Neuron (in vitro differentiated cells): ENCODE measurements at regions not wholly inside any gene's neighbourhood (a gene's known extent, or its start where the extent isn't known, plus 50 kb on each side); places are given as distances from the start of the nearest gene placed in this dataset.

Experiments
- H2AFZ ChIP-seq: one replicate; pipeline ENCODE4 v1.6.1; 2013; ENCODE audit warnings: low read depth, mild to moderate bottlenecking, inconsistent platforms, low read length, moderate library complexity
- H3K27me3 ChIP-seq: one replicate; pipeline ENCODE4 v1.6.1; 2013; ENCODE audit warnings: low read length; ENCODE audit not compliant: insufficient read depth
- H3K36me3 ChIP-seq: one replicate; pipeline ENCODE4 v1.6.1; 2013; ENCODE audit warnings: low read length; ENCODE audit not compliant: insufficient read depth
- H3K4me1 ChIP-seq: one replicate; pipeline ENCODE4 v1.6.1; 2013; ENCODE audit warnings: low read length; ENCODE audit not compliant: insufficient read depth
- H3K4me3 ChIP-seq: 2 replicates; pipeline ENCODE4 v1.5.1; 2013; ENCODE audit warnings: mild to moderate bottlenecking, low read length, moderate library complexity
- H3K9me3 ChIP-seq: one replicate; pipeline ENCODE4 v1.6.1; 2013; ENCODE audit warnings: low read length

DNA sequence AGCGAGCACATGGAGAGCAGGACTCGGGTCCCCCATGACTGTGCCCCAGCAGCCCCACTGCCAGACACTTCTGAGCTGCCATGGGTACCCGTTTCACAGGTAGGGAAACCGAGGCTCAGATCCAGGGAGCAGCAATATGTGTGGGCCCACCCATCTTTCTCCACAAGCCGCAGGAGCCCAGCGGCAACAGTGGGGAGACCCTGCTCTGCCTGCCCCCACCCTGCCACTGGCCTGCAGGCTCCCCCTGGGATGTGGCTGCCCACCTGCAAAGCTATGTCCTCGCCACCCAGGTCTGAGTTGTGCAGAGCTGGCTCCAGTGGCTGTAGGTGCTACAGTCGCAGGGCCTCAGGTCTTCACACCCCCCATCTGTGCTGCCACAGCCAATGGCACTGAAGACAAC lies 50.6 kb upstream of the C1QTNF9B start:
- no peaks in the 10 kb centered on the region for H3K4me1 ChIP-seq
- peaks cover 3% of the 10 kb centered on the region for H3K9me3 ChIP-seq
- H3K36me3 ChIP-seq = no peaks in the 10 kb centered on the region
- H3K27me3 ChIP-seq = no peaks in the 10 kb centered on the region
- no peak overlapping the region for H2AFZ ChIP-seq
- H3K4me3 ChIP-seq = no peak overlapping the region

DNA sequence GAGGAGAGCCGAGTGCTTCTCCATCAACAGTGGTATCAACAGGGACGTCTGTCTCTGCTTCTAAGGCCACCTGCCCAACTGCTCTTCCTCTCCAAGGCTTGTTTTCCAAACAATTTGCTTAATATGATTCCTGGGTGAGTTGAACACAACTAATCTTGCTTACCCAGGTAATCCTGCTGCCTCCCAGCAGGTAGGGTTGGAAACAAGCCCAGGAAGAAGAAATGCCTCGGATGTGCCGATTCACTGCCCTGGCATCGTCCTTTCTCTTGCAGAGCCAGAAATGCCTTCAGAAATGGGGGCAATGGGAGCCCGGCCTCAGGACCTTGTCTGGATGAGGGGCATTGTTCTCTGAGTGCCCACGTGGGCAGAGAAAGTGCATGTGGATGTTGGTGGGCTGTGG lies 51.9 kb upstream of the C1QTNF9B start:
- Histone ChIP-seq H3K4me1 (no peaks in the 10 kb centered on the region), H2AFZ (no peak overlapping the region), H3K36me3 (no peaks in the 10 kb centered on the region), H3K27me3 (no peaks in the 10 kb centered on the region), H3K9me3 (peaks cover 3% of the 10 kb centered on the region), H3K4me3 (no peak overlapping the region)

DNA sequence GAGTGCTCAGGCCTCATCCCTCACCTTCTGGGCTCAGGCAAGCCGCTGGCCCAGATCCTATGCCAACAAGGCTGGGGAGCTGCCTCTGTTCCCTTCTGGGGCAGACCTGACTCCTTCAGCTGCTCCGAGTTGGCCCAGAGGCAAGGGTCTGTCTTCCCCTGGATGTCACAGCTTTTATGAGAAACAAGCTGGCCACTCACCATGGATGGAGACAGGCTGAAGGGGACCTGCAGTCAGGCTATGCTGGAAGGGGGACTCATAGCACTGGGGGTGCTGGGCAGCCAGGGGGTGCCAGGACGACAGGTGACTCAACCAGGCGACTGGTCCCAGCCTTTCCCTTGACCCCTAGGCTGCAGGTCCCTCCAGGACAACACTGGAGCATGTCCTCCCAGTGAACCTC lies 52.4 kb upstream of the C1QTNF9B start:
- H2AFZ ChIP-seq = no peak overlapping the region
- H3K36me3 ChIP-seq = no peaks in the 10 kb centered on the region
- no peak overlapping the region for H3K4me3 ChIP-seq
- H3K4me1 ChIP-seq = no peaks in the 10 kb centered on the region
- H3K9me3 ChIP-seq = peaks cover 3% of the 10 kb centered on the region
- H3K27me3 ChIP-seq = no peaks in the 10 kb centered on the region

DNA sequence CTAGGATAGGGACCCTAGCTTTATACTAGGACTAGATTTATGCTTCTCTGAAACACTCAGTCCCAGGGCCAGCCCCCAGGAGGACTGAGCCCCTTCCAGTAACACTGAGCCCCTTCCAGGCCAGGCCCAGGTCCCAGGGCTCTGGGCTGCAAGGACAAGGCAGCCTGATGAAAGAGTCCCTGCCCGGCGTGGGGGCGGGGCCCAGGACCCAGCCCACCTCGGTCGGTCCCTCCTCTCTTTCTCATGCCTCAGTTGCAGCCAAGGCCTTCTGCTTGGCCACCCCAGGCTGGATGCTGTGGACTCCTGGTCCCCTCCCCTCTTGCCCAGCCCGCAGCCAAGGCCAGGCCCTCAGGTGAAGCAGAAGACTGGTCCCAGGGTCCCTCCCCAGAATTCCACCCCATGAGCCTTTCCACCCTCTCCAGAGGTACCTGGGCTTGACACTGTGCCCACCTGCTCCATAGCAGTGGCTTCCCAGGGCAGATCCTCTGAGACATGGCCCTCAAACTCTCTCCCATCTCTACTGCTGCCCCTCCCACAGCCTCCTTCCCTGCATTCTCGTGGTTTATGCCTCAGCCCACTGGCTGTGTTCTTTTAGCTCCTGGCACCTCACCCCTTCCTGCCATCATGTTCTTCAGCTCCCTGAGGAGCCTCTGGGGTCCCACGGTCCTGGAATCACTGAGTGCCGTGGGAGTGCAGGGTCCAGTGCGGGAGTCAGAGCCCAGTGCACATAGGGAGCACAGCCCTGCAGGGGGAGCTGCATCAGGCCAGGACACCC lies 53.6 kb upstream of the C1QTNF9B start:
- Histone ChIP-seq H3K27me3 (no peaks in the 10 kb centered on the region), H2AFZ (no peak overlapping the region), H3K4me3 (no peak overlapping the region), H3K36me3 (no peaks in the 10 kb centered on the region), H3K9me3 (peaks cover 3% of the 10 kb centered on the region), H3K4me1 (no peaks in the 10 kb centered on the region)

DNA sequence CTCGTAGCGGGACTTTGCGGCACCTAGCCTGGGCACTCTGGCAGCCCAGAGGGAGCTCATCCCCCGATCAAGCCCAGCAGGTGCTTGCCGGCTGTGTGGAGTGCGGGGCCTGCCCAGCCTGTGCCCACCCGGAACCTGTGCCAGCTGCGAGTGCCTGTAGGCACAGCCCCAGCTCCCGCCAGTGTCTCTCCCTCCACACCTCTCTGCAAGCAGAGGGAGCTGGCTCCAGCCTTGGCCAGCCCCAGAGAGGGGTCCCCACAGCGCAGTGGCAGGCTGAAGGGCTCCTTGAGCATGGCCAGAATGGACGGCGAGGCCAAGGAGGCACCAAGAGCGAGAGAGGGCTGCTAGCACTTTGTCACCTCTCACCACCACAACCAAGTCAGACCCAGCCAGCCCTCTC lies 55.5 kb upstream of the C1QTNF9B start:
- H3K27me3 ChIP-seq = peaks cover 2% of the 10 kb centered on the region
- H2AFZ ChIP-seq = no peak overlapping the region
- H3K9me3 ChIP-seq = peaks cover 3% of the 10 kb centered on the region
- H3K36me3 ChIP-seq = no peaks in the 10 kb centered on the region
- no peak overlapping the region for H3K4me3 ChIP-seq
- no peaks in the 10 kb centered on the region for H3K4me1 ChIP-seq

DNA sequence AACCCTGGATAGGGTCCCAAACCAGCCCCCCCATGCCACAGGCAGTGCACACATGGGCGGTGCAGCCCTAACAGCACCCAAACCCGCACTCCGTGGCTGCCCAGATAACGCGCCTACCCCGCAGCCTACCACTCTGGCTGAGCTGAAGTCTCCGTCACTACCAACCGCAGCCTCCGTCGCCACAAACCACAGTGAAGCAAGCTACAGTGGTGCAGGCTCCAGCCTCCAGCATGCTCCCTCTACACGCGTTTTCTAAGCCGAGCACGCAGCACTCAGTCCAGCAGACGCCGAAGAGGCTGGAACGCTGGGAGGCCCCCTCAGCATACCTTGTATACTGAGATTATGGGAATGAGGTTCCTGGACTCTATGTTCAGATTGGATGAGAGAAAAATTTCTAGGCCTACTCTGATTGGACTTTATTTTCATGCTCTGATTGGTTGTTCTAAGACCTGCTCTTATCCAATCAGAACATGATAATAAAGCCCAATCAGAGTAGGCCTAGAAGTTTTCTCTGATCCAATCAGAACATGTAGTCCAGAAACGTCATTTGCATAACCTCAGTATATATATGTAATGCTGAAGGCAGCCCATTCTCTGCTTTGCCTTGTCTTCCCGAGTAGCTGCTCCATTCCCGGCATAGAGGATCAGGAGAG lies 56.7 kb upstream of the C1QTNF9B start:
- Histone ChIP-seq H3K4me1 (no peaks in the 10 kb centered on the region), H3K36me3 (no peaks in the 10 kb centered on the region), H3K4me3 (no peak overlapping the region), H3K9me3 (peaks cover 3% of the 10 kb centered on the region), H3K27me3 (peaks cover 2% of the 10 kb centered on the region), H2AFZ (no peak overlapping the region)

DNA sequence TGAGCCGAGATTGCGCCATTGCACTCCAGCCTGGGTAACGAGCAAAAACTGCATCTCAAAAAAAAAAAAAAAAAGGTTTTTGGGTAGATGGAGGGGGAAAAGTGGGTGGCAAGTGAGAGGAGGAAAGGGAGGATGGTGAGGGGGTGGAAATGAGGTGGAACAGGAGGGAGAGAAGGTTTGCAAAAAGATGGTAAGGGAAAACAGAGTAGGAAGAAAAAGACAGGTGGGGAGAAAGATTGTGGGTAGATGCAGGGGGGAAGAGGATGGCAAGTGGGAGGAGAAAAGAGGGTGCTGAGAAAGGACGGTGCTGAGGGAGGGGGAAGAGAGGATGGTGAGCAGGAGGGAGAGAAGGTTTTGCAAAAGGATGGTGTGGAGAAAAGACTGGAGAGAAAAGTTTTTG lies 57.8 kb upstream of the C1QTNF9B start:
- Histone ChIP-seq H3K4me3 (no peak overlapping the region), H3K4me1 (no peaks in the 10 kb centered on the region), H2AFZ (no peak overlapping the region), H3K27me3 (peaks cover 2% of the 10 kb centered on the region), H3K36me3 (no peaks in the 10 kb centered on the region), H3K9me3 (peaks cover 3% of the 10 kb centered on the region)

DNA sequence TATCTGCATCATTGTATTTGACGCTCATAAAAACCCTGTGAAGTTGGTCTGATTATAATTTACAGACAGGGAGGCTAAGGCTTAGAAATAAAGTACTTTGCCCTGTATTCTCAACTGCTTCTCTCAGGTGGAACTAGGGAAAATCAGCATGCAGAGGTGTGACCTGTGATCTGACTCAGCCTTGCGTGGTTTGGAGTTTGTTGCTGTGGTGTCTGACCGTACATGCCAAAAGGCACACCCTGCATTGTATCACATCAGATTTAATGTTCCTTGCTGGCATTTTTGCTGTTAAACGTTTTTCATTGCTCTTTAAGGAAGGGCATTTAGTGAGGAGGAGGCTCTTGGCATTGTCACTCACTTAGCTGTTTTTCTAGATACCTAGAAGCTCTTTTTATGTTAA lies 58.8 kb upstream of the C1QTNF9B start:
- Histone ChIP-seq H3K4me1 (no peaks in the 10 kb centered on the region), H3K4me3 (no peak overlapping the region), H3K27me3 (peaks cover 2% of the 10 kb centered on the region), H2AFZ (no peak overlapping the region), H3K36me3 (no peaks in the 10 kb centered on the region), H3K9me3 (peaks cover 3% of the 10 kb centered on the region)

DNA sequence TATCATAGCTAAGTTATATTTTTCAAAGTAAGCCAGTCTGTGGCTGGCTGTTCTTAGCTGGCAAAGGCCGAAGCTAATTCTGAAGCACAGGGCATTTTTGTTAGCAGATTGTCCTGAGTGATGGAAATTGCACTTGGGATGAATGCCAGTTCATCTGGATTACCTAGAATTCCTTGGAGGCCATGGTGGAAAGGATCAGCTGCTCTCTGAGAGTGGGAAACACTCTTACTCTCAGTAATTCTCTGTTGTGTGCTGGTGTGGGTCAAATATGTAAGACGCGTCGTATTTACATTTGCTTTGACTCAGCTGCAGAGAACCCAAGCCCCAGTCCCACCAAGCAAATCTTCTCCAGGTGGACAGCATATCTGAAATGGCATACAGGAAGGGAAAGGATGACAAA lies 60.7 kb upstream of the C1QTNF9B start:
- Histone ChIP-seq H3K9me3 (no peaks in the 10 kb centered on the region), H3K4me1 (no peaks in the 10 kb centered on the region), H2AFZ (no peak overlapping the region), H3K27me3 (peaks cover 2% of the 10 kb centered on the region), H3K4me3 (no peak overlapping the region), H3K36me3 (no peaks in the 10 kb centered on the region)

DNA sequence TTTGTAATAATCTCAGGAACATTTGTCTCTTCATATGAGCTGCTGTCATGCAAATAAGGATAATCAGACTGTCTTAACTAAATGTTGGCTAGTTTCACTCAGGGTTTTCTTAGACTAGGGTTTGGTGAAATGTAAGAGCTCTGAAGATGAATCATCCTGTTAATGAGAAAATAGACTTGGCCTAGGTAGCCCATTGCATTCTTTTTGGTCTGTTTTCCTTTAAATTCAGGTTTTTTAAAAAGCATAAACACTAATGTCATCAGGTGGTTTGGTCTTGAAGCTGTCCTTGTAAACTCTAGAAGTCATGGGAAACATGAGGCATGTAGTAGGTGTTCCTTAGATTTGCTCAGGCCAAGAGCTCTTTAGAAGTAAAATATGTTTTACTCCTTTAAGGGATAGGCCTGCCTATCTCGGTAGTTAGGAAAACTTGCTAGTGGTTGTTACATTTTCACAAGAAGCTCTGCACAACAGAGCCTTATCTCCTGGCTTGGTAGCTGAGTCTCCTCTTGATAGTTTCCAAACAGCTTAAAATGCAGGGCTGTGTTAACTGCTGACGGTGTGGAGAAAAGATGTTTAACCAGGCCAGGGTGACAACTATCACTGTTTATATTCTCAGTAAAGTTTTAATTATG lies 62.0 kb upstream of the C1QTNF9B start:
- H3K36me3 ChIP-seq = no peaks in the 10 kb centered on the region
- peaks cover 10% of the 10 kb centered on the region for H3K4me1 ChIP-seq
- H3K9me3 ChIP-seq = no peaks in the 10 kb centered on the region
- no peak overlapping the region for H2AFZ ChIP-seq
- no peak overlapping the region for H3K4me3 ChIP-seq
- H3K27me3 ChIP-seq = peaks cover 2% of the 10 kb centered on the region

DNA sequence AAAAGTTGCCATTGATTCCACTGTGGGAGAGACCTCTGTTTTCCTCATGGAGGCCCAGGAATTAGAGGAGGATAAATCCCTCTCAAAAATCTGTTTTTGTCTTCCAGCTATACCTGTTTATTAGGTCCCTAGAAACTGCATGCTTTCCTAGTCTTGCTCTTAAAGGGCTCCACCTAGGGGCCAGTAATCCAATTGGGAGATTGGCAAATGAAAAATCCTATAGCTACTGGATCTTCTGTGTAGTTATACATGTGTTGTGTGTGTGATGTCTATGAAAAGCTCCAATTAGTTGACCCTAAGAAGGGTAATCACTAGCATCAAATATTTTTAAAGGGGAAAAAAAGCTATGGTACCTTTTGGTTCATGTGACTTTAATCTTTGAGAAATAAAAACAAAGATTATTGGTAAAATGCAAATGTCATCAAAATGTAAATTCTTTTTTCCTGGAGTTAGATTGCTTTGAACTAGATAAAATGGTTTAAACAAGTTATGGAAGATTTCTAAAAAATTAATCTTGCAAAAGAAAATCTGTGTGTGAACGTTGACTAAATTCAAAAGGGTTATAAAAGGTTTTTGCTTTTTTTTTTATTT lies 63.4 kb upstream of the C1QTNF9B start:
- Histone ChIP-seq H3K36me3 (no peaks in the 10 kb centered on the region), H3K4me1 (peaks cover 10% of the 10 kb centered on the region)

DNA sequence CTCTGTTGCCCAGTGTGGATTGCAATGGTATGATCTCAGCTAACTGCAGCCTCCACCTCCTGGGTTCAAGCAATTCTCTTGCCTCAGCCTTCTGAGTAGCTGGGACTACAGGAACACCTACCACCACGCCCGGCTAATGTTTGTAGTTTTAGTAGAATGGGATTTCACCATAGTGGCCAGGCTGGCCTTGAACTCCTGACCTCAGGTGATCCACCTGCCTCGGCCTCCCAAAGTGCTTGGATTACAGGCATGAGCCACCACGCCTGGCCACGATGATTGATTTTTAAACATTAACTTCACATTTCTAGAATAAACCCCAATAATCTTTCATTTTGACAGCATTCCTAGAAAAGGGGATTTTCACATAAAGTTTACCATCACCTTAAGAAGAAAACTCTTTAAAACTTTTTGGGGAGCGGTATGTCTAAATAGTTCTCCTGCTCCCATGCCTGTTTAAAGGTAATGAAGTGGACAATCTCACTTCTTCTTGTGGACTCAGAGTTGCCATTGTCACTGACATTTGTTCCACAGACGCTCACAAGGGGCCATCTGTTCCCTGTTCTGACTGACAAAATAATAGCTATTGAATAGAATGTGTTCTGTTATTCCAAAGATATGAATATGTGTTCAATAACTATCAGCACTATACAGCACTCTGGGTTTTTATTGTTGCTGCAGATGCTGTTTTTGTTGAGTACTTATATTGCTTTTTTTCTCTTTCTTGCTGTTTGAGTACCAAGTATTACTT lies 66.1 kb upstream of the C1QTNF9B start:
- Histone ChIP-seq H3K36me3 (no peaks in the 10 kb centered on the region), H3K27me3 (no peaks in the 10 kb centered on the region), H3K4me1 (peaks cover 16% of the 10 kb centered on the region), H3K4me3 (no peak overlapping the region), H3K9me3 (no peaks in the 10 kb centered on the region), H2AFZ (no peak overlapping the region)

More for the DNA sequence above, 63.4 kb upstream of the C1QTNF9B start:
- Histone ChIP-seq H3K27me3 (peaks cover 2% of the 10 kb centered on the region), H2AFZ (no peak overlapping the region), H3K9me3 (no peaks in the 10 kb centered on the region), H3K4me3 (no peak overlapping the region)

DNA sequence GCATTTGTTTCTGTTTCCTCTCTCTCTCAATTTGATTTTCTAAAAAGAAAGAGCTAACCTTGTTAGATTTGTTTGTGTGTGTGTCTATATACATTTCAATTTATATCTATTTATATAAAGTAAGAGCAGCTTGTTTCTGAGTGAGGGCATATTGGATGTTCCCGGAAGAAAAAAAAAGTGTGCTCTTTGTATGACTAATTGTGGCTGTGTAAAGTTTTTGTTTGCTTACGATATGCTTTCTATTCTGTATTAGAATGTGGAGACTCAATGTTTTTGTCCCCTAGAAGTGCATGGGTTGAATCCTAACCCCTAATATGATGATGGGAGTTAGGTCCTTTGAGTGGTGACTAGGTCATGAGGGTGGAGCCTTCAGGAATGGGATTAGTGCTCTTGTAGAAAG lies 66.6 kb upstream of the C1QTNF9B start:
- H3K4me3 ChIP-seq = no peak overlapping the region
- H2AFZ ChIP-seq = no peak overlapping the region
- no peaks in the 10 kb centered on the region for H3K36me3 ChIP-seq
- H3K9me3 ChIP-seq = no peaks in the 10 kb centered on the region
- peaks cover 16% of the 10 kb centered on the region for H3K4me1 ChIP-seq
- no peaks in the 10 kb centered on the region for H3K27me3 ChIP-seq
